ENCODE measurements at regions not wholly inside any gene's neighbourhood (a gene's known extent, or its start where the extent isn't known, plus 50 kb on each side); places are given as distances from the start of the nearest gene placed in this dataset.

- TF ChIP-seq, protein P1, sequence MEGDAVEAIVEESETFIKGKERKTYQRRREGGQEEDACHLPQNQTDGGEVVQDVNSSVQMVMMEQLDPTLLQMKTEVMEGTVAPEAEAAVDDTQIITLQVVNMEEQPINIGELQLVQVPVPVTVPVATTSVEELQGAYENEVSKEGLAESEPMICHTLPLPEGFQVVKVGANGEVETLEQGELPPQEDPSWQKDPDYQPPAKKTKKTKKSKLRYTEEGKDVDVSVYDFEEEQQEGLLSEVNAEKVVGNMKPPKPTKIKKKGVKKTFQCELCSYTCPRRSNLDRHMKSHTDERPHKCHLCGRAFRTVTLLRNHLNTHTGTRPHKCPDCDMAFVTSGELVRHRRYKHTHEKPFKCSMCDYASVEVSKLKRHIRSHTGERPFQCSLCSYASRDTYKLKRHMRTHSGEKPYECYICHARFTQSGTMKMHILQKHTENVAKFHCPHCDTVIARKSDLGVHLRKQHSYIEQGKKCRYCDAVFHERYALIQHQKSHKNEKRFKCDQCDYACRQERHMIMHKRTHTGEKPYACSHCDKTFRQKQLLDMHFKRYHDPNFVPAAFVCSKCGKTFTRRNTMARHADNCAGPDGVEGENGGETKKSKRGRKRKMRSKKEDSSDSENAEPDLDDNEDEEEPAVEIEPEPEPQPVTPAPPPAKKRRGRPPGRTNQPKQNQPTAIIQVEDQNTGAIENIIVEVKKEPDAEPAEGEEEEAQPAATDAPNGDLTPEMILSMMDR (IDR thresholded peaks at IDR 0.05), result no peak
- no peak for TF ChIP-seq SIN3A (IDR thresholded peaks at IDR 0.05; ENCODE audit: borderline replicate concordance, insufficient read depth, low read depth, low read length)
- no peak for TF ChIP-seq POLR2AphosphoS5 (IDR thresholded peaks at IDR 0.05; ENCODE audit: low read depth, low read length)
- TF ChIP-seq, protein P2, sequence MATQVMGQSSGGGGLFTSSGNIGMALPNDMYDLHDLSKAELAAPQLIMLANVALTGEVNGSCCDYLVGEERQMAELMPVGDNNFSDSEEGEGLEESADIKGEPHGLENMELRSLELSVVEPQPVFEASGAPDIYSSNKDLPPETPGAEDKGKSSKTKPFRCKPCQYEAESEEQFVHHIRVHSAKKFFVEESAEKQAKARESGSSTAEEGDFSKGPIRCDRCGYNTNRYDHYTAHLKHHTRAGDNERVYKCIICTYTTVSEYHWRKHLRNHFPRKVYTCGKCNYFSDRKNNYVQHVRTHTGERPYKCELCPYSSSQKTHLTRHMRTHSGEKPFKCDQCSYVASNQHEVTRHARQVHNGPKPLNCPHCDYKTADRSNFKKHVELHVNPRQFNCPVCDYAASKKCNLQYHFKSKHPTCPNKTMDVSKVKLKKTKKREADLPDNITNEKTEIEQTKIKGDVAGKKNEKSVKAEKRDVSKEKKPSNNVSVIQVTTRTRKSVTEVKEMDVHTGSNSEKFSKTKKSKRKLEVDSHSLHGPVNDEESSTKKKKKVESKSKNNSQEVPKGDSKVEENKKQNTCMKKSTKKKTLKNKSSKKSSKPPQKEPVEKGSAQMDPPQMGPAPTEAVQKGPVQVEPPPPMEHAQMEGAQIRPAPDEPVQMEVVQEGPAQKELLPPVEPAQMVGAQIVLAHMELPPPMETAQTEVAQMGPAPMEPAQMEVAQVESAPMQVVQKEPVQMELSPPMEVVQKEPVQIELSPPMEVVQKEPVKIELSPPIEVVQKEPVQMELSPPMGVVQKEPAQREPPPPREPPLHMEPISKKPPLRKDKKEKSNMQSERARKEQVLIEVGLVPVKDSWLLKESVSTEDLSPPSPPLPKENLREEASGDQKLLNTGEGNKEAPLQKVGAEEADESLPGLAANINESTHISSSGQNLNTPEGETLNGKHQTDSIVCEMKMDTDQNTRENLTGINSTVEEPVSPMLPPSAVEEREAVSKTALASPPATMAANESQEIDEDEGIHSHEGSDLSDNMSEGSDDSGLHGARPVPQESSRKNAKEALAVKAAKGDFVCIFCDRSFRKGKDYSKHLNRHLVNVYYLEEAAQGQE (IDR thresholded peaks at IDR 0.05; ENCODE audit: insufficient read depth in 1 of 2, low read depth in 2 of 2, low read length in 1 of 2), result no peak
These were observed 93.4 kb downstream of the KCTD12 start for GRCh38 chr13:76792731-76793347.

Measured in Panc1 (cell line).